Stomach (tissue), 8 donors: ENCODE measurements at regions not wholly inside any gene's neighbourhood (a gene's known extent, or its start where the extent isn't known, plus 50 kb on each side); places are given as distances from the start of the nearest gene placed in this dataset.

ENCODE experiments used
- DNase-seq, 2 donors: peaks; one replicate each; pipeline versions ENCODE4 v3.0.0 to v3.0.0-alpha.2; 2013 to 2019
- H3K27ac ChIP-seq, 5 donors: fragments of 200-600 bp in 4 of 5; sonication (generic) in 4 of 5; one replicate each; pipeline ENCODE4 v1.5.1; 2013 to 2019; ENCODE audit warnings: mild to moderate bottlenecking in 1 of 5, moderate library complexity in 1 of 5
- H3K27me3 ChIP-seq, 3 donors: fragments of 200-600 bp; sonication (generic); one replicate each; pipeline ENCODE4 v1.5.1; 2017 to 2019; ENCODE audit warnings: mixed run types in 1 of 3
- H3K36me3 ChIP-seq, 4 donors: fragments of 200-600 bp; sonication (generic); 1 replicate in 3 of 4; 2 replicates in 1 of 4; pipeline ENCODE4 v1.5.1; 2016 to 2019
- H3K4me1 ChIP-seq, 4 donors: fragments of 200-600 bp; sonication (generic); one replicate each; pipeline ENCODE4 v1.5.1; 2016 to 2019
- H3K4me3 ChIP-seq, 4 donors: fragments of 200-600 bp; sonication (generic) in 3 of 4; one replicate each; pipeline ENCODE4 v1.5.1; 2016 to 2019; ENCODE audit warnings: mild to moderate bottlenecking in 1 of 4
- H3K9me3 ChIP-seq, 4 donors: fragments of 200-600 bp; sonication (generic); one replicate each; pipeline ENCODE4 v1.5.1; 2016 to 2019
- CTCF ChIP-seq, 7 experiments: fragments of 450-650 bp in 4 of 7; fragments of 200-600 bp in 3 of 7; sonication (generic) in 3 of 7; IDR thresholded peaks; one replicate each; pipeline ENCODE4 v1.5.1; 2016 to 2019; ENCODE audit warnings: antibody characterized with exemption in 7 of 7, control low read depth in 2 of 7, mild to moderate bottlenecking in 1 of 7
- EP300 ChIP-seq: sonication (generic); formaldehyde crosslinking; IDR thresholded peaks from one replicate; pipeline ENCODE4 v1.6.1; 2017; ENCODE audit warnings: antibody characterized with exemption
- POLR2A ChIP-seq, 4 donors: fragments of 450-650 bp; IDR thresholded peaks; one replicate each; pipeline ENCODE4 v1.6.1; 2016; ENCODE audit warnings: antibody characterized with exemption in 4 of 4, control low read depth in 2 of 4, mild to moderate bottlenecking in 1 of 4, moderate library complexity in 1 of 4
- POLR2AphosphoS5 ChIP-seq, 3 donors: sonication (generic); formaldehyde crosslinking; IDR thresholded peaks; one replicate each; pipeline ENCODE4 v1.6.1; 2016; ENCODE audit warnings: antibody characterized with exemption in 3 of 3
- WGBS, 5 donors: extraction: QIAGEN DNeasy Blood & Tissue Kit in 3 of 5; methylation state at CpG; one replicate each; pipeline versions ENCODE4 v1.1.5 to v1.1.7; 2013 to 2018; 5-methylcytosine and 5-hydroxymethylcytosine counted together
- intact Hi-C: fragments of 100-400 bp; cut with DNase I; formaldehyde crosslinking; loops from one replicate; pipeline ENCODE4 v1.15.1; 2023; ENCODE audit warnings: low total_unique reads
- donor health status: healthy with polysubstance abuse.
- donor health status: Bipolar disorder and iron deficiency.
- donor health status: healthy.

- H3K36me3 ChIP-seq, result no peaks in the 10 kb centered on the region
- intact Hi-C loops, result no loop called here
- TF ChIP-seq POLR2A (IDR thresholded peaks at IDR 0.05) (no peak), CTCF (IDR thresholded peaks at IDR 0.05) (no peak), POLR2AphosphoS5 (IDR thresholded peaks at IDR 0.05) (no peak), EP300 (no peak)
- H3K4me1 ChIP-seq, result no peaks in the 10 kb centered on the region
- no peak overlapping the region for H3K27ac ChIP-seq
- no peaks in the 10 kb centered on the region for H3K27me3 ChIP-seq
- H3K9me3 ChIP-seq, result no peaks in the 10 kb centered on the region
- WGBS, 5 donors, result 89 to 94% (median 90%) methylated on average over 2 of the region's 2 CpGs
- H3K4me3 ChIP-seq, result no peak overlapping the region
- DNase-seq, result no peak
Measured at GRCh38 chr4:100694467-100694866, 176.6 kb upstream of the EMCN start.

GRCh38 chr4:100690812-100691211 lies 173.0 kb upstream of the EMCN start:
- Histone ChIP-seq H3K36me3 (no peaks in the 10 kb centered on the region), H3K27me3 (no peaks in the 10 kb centered on the region), H3K9me3 (no peaks in the 10 kb centered on the region), H3K27ac (no peak overlapping the region), H3K4me1 (no peaks in the 10 kb centered on the region), H3K4me3 (no peak overlapping the region)
- TF ChIP-seq POLR2AphosphoS5 (IDR thresholded peaks at IDR 0.05), result no peak
- no peak for TF ChIP-seq POLR2A (IDR thresholded peaks at IDR 0.05)
- TF ChIP-seq EP300, result no peak
- TF ChIP-seq CTCF (IDR thresholded peaks at IDR 0.05), result no peak
- intact Hi-C loops, result no loop called here
- DNase-seq, result no peak
- 81 to 90% (median 85%) methylated on average over 1 of the region's 1 CpG for WGBS, 5 donors

- no peaks in the 10 kb centered on the region for H3K4me1 ChIP-seq
- H3K36me3 ChIP-seq, result no peaks in the 10 kb centered on the region
- no peak overlapping the region for H3K4me3 ChIP-seq
- H3K27me3 ChIP-seq, result no peaks in the 10 kb centered on the region
- no peak for DNase-seq
- H3K27ac ChIP-seq, result no peak overlapping the region
- intact Hi-C loops, result no loop called here
- WGBS, 5 donors, result 90 to 93% (median 91%) methylated on average over 2 of the region's 2 CpGs
- TF ChIP-seq EP300 (no peak), CTCF (IDR thresholded peaks at IDR 0.05) (no peak), POLR2A (IDR thresholded peaks at IDR 0.05) (no peak), POLR2AphosphoS5 (IDR thresholded peaks at IDR 0.05) (no peak)
- H3K9me3 ChIP-seq, result no peaks in the 10 kb centered on the region
Measured at GRCh38 chr4:100688368-100688767, 170.5 kb upstream of the EMCN start.

GRCh38 chr4:100682477-100683218 lies 164.8 kb upstream of the EMCN start:
- no peaks in the 10 kb centered on the region for H3K27me3 ChIP-seq
- no peaks in the 10 kb centered on the region for H3K9me3 ChIP-seq
- no peaks in the 10 kb centered on the region for H3K4me1 ChIP-seq
- H3K27ac ChIP-seq, result no peak overlapping the region
- no peak overlapping the region for H3K4me3 ChIP-seq
- WGBS, 5 donors, result 86 to 89% (median 88%) methylated on average over 12 of the region's 12 CpGs
- no peaks in the 10 kb centered on the region for H3K36me3 ChIP-seq
- intact Hi-C loops, result no loop called here
- DNase-seq, result no peak
- TF ChIP-seq EP300, result no peak
- no peak for TF ChIP-seq POLR2AphosphoS5 (IDR thresholded peaks at IDR 0.05)

- no peaks in the 10 kb centered on the region for H3K27me3 ChIP-seq
- H3K36me3 ChIP-seq, result no peaks in the 10 kb centered on the region
- TF ChIP-seq CTCF (IDR thresholded peaks at IDR 0.05), result no peak
- TF ChIP-seq POLR2AphosphoS5 (IDR thresholded peaks at IDR 0.05), result no peak
- no peak for TF ChIP-seq EP300
- TF ChIP-seq POLR2A (IDR thresholded peaks at IDR 0.05), result no peak
- 92 to 95% (median 93%) methylated on average over 3 of the region's 3 CpGs for WGBS, 5 donors
- no peaks in the 10 kb centered on the region for H3K9me3 ChIP-seq
- H3K27ac ChIP-seq, result no peak overlapping the region
- no peak for DNase-seq
- intact Hi-C loops, result no loop called here
- H3K4me3 ChIP-seq, result no peak overlapping the region
- no peaks in the 10 kb centered on the region for H3K4me1 ChIP-seq
Measured at GRCh38 chr4:100681289-100681688, 163.5 kb upstream of the EMCN start.
